GM23338 (cell line): ENCODE measurements at regions not wholly inside any gene's neighbourhood (a gene's known extent, or its start where the extent isn't known, plus 50 kb on each side); places are given as distances from the start of the nearest gene placed in this dataset.

Experiments
- ATAC-seq: fragments of 200-7000 bp; cut with Tn5 transposase; 3 replicates; pipeline ENCODE4 v1.9.1; 2020
- DNase-seq: peaks from one replicate; pipeline ENCODE4 v3.0.0-alpha.2; 2015; ENCODE audit warnings: low spot score
- H2AFZ ChIP-seq: fragments of 200-600 bp; sonication (generic); 2 replicates; pipeline ENCODE4 v1.8.0; 2016; ENCODE audit warnings: antibody characterized with exemption, mild to moderate bottlenecking, moderate library complexity
- H3F3A ChIP-seq: fragments of 200-600 bp; sonication (generic); replicated peaks from 2 replicates; pipeline ENCODE4 v1.8.0; 2017; ENCODE audit warnings: antibody characterized with exemption, mixed run types, low read depth
- H3K27ac ChIP-seq: fragments of 200-600 bp; sonication (generic); 2 replicates; pipeline ENCODE4 v1.6.1; 2016; ENCODE audit warnings: low read depth
- H3K27me3 ChIP-seq: fragments of 200-600 bp; sonication (generic); 2 replicates; pipeline ENCODE4 v1.8.0; 2016; ENCODE audit warnings: mild to moderate bottlenecking, mixed run types, moderate library complexity; ENCODE audit not compliant: insufficient read depth
- H3K36me3 ChIP-seq: fragments of 200-600 bp; sonication (generic); 2 replicates; pipeline ENCODE4 v1.8.0; 2016; ENCODE audit warnings: mild to moderate bottlenecking; ENCODE audit not compliant: insufficient read depth
- H3K4me1 ChIP-seq: fragments of 200-600 bp; sonication (generic); 2 replicates; pipeline ENCODE4 v1.8.0; 2016; ENCODE audit warnings: mild to moderate bottlenecking, moderate library complexity; ENCODE audit not compliant: insufficient read depth
- H3K4me2 ChIP-seq: fragments of 200-600 bp; sonication (generic); 2 replicates; pipeline ENCODE4 v1.7.1; 2017; ENCODE audit warnings: mixed run types
- H3K4me3 ChIP-seq: fragments of 200-600 bp; sonication (generic); 2 replicates; pipeline ENCODE4 v1.6.1; 2016; ENCODE audit warnings: mixed run types
- H3K79me2 ChIP-seq: fragments of 200-600 bp; sonication (generic); replicated peaks from 2 replicates; pipeline ENCODE4 v1.8.0; 2017; ENCODE audit warnings: mild to moderate bottlenecking; ENCODE audit not compliant: insufficient read depth
- H3K9me2 ChIP-seq: fragments of 200-600 bp; sonication (generic); 2 replicates; pipeline ENCODE4 v1.8.0; 2017; ENCODE audit not compliant: insufficient read depth
- H4K20me1 ChIP-seq: fragments of 200-600 bp; sonication (generic); replicated peaks from 2 replicates; pipeline ENCODE4 v1.8.0; 2017; ENCODE audit warnings: mild to moderate bottlenecking; ENCODE audit not compliant: insufficient read depth
- H3K27ac Mint-ChIP-seq: 2 replicates; pipeline ENCODE4 v1.8.0; 2020; ENCODE audit warnings: inconsistent platforms, mild to moderate bottlenecking, moderate library complexity, mixed read lengths
- H3K27me3 Mint-ChIP-seq: 3 replicates; pipeline ENCODE4 v1.8.0; 2022; ENCODE audit warnings: low read depth, mild to moderate bottlenecking, moderate library complexity, mixed read lengths, inconsistent platforms; ENCODE audit not compliant: insufficient read depth, poor library complexity
- H3K36me3 Mint-ChIP-seq: 3 replicates; pipeline ENCODE4 v1.8.0; 2021; ENCODE audit warnings: low read depth, mild to moderate bottlenecking, inconsistent platforms, moderate library complexity, mixed read lengths
- H3K4me1 Mint-ChIP-seq: 3 replicates; pipeline ENCODE4 v1.8.0; 2020; ENCODE audit warnings: mild to moderate bottlenecking, inconsistent platforms, mixed read lengths
- H3K4me3 Mint-ChIP-seq: 3 replicates; pipeline ENCODE4 v1.8.0; 2021; ENCODE audit warnings: moderate library complexity, mild to moderate bottlenecking, inconsistent platforms, mixed read lengths
- H3K9me3 Mint-ChIP-seq: 3 replicates; pipeline ENCODE4 v1.8.0; 2020; ENCODE audit warnings: moderate library complexity, mild to moderate bottlenecking, inconsistent platforms, mixed read lengths
- EZH2 ChIP-seq: fragments of 200-600 bp; sonication (generic); IDR thresholded peaks from one replicate; pipeline ENCODE4 v1.8.0; 2017; ENCODE audit warnings: antibody characterized with exemption, mild to moderate bottlenecking, low read depth; ENCODE audit not compliant: unreplicated experiment
- EZH2phosphoT487 ChIP-seq: fragments of 200-600 bp; sonication (generic); IDR thresholded peaks from one replicate; pipeline ENCODE4 v1.8.1; 2018; ENCODE audit warnings: antibody characterized with exemption; ENCODE audit not compliant: unreplicated experiment
- JUNB ChIP-seq: IDR thresholded peaks from one replicate; pipeline ENCODE4 v1.6.1; 2016; ENCODE audit warnings: antibody characterized with exemption; ENCODE audit not compliant: unreplicated experiment
- POLR2AphosphoS5 ChIP-seq: IDR thresholded peaks from 2 replicates; pipeline ENCODE4 v1.6.1; 2016; ENCODE audit warnings: antibody characterized with exemption, low read depth
- STAT1 ChIP-seq: IDR thresholded peaks from one replicate; pipeline ENCODE4 v1.6.1; 2016; ENCODE audit warnings: antibody characterized with exemption; ENCODE audit not compliant: unreplicated experiment
- ZNF114 ChIP-seq: fragments of 250-450 bp; sonication (Bioruptor Pico); IDR thresholded peaks from 2 replicates; pipeline ENCODE4 v1.5.0; 2020; ENCODE audit warnings: mild to moderate bottlenecking, moderate library complexity
- TF ChIP-seq, protein P1 (sequence below): fragments of 250-450 bp; sonication (Bioruptor Pico); IDR thresholded peaks from 2 replicates; pipeline ENCODE4 v1.5.0; 2020; ENCODE audit warnings: mild to moderate bottlenecking, moderate library complexity
- TF ChIP-seq, protein P2 (sequence below): IDR thresholded peaks from 2 replicates; pipeline ENCODE4 v1.6.1; 2016; ENCODE audit warnings: antibody characterized with exemption
- TF ChIP-seq, protein P3 (sequence below): IDR thresholded peaks from one replicate; pipeline ENCODE4 v1.6.1; 2018; ENCODE audit warnings: antibody characterized with exemption; ENCODE audit not compliant: unreplicated experiment

DNA sequence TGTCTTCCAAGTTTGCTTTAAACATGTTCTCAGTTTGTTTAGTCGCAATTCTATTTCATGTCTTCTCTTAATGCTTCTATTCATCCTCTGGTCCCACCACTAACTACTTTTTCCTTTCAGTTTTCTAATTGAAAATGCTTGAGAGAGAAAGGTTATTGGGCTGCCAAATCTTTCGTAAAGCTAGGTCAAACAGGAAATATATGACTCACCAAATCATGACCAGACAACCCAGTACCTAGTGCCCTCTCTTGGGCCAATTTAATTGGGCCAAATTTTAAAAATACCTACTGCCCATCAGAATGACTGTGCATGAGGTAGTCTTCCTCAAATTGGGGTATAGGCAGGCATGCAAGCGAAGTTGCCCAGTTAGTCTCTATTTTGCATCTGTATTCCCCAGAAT, 295.4 kb upstream of the PBX1 start (continued):
- TF ChIP-seq, protein P1, sequence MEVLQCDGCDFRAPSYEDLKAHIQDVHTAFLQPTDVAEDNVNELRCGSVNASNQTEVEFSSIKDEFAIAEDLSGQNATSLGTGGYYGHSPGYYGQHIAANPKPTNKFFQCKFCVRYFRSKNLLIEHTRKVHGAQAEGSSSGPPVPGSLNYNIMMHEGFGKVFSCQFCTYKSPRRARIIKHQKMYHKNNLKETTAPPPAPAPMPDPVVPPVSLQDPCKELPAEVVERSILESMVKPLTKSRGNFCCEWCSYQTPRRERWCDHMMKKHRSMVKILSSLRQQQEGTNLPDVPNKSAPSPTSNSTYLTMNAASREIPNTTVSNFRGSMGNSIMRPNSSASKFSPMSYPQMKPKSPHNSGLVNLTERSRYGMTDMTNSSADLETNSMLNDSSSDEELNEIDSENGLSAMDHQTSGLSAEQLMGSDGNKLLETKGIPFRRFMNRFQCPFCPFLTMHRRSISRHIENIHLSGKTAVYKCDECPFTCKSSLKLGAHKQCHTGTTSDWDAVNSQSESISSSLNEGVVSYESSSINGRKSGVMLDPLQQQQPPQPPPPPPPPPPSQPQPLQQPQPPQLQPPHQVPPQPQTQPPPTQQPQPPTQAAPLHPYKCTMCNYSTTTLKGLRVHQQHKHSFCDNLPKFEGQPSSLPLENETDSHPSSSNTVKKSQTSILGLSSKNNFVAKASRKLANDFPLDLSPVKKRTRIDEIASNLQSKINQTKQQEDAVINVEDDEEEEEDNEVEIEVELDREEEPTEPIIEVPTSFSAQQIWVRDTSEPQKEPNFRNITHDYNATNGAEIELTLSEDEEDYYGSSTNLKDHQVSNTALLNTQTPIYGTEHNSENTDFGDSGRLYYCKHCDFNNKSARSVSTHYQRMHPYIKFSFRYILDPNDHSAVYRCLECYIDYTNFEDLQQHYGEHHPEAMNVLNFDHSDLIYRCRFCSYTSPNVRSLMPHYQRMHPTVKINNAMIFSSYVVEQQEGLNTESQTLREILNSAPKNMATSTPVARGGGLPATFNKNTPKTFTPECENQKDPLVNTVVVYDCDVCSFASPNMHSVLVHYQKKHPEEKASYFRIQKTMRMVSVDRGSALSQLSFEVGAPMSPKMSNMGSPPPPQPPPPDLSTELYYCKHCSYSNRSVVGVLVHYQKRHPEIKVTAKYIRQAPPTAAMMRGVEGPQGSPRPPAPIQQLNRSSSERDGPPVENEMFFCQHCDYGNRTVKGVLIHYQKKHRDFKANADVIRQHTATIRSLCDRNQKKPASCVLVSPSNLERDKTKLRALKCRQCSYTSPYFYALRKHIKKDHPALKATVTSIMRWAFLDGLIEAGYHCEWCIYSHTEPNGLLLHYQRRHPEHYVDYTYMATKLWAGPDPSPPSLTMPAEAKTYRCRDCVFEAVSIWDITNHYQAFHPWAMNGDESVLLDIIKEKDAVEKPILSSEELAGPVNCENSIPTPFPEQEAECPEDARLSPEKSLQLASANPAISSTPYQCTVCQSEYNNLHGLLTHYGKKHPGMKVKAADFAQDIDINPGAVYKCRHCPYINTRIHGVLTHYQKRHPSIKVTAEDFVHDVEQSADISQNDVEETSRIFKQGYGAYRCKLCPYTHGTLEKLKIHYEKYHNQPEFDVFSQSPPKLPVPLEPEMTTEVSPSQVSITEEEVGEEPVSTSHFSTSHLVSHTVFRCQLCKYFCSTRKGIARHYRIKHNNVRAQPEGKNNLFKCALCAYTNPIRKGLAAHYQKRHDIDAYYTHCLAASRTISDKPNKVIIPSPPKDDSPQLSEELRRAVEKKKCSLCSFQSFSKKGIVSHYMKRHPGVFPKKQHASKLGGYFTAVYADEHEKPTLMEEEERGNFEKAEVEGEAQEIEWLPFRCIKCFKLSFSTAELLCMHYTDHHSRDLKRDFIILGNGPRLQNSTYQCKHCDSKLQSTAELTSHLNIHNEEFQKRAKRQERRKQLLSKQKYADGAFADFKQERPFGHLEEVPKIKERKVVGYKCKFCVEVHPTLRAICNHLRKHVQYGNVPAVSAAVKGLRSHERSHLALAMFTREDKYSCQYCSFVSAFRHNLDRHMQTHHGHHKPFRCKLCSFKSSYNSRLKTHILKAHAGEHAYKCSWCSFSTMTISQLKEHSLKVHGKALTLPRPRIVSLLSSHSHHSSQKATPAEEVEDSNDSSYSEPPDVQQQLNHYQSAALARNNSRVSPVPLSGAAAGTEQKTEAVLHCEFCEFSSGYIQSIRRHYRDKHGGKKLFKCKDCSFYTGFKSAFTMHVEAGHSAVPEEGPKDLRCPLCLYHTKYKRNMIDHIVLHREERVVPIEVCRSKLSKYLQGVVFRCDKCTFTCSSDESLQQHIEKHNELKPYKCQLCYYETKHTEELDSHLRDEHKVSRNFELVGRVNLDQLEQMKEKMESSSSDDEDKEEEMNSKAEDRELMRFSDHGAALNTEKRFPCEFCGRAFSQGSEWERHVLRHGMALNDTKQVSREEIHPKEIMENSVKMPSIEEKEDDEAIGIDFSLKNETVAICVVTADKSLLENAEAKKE (CRISPR knock-in tag), result no peak

DNA sequence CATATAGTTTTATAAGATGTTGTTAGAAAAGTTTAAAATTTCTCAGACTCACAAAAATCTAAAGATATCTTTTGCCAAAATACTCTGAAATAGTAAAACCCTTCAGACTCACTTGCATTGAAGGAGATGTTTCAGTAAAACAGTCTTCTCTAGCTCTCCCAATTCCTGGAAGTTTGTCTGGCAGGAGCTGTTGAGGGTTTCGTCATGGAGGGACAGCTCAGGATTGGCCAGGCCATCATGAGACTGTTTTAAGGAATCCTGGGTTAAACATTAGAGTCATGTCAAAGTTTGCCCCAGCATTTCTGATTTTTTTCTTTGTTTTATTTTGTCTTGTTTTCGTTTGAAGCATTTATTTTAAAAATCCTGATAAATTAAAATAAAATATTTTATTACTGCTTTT, 293.8 kb upstream of the PBX1 start:
- no peaks in the 10 kb centered on the region for H3K4me1 ChIP-seq
- H3K36me3 Mint-ChIP-seq, result no peaks in the 10 kb centered on the region
- H3F3A ChIP-seq, result no peaks in the 10 kb centered on the region
- no peak overlapping the region for H3K4me2 ChIP-seq
- no peaks in the 10 kb centered on the region for H3K36me3 ChIP-seq
- no peak overlapping the region for H3K27ac Mint-ChIP-seq
- no peaks in the 10 kb centered on the region for H3K79me2 ChIP-seq
- H3K27me3 Mint-ChIP-seq, result no peaks in the 10 kb centered on the region
- 0 out of 2 replicates have a peak, but pooled peaks cover 4% of the 10 kb centered on the region for H3K9me2 ChIP-seq
- ATAC-seq, result no peak
- no peak overlapping the region for H3K27ac ChIP-seq
- H3K27me3 ChIP-seq, result no peaks in the 10 kb centered on the region
- no peaks in the 10 kb centered on the region for H3K9me3 Mint-ChIP-seq
- no peak overlapping the region for H3K4me3 ChIP-seq
- no peak overlapping the region for H2AFZ ChIP-seq
- no peaks in the 10 kb centered on the region for H4K20me1 ChIP-seq
- no peak overlapping the region for H3K4me3 Mint-ChIP-seq
- no peaks in the 10 kb centered on the region; the same call in 2 of the 3 replicates for H3K4me1 Mint-ChIP-seq
- DNase-seq, result no peak
- TF ChIP-seq, protein P2, sequence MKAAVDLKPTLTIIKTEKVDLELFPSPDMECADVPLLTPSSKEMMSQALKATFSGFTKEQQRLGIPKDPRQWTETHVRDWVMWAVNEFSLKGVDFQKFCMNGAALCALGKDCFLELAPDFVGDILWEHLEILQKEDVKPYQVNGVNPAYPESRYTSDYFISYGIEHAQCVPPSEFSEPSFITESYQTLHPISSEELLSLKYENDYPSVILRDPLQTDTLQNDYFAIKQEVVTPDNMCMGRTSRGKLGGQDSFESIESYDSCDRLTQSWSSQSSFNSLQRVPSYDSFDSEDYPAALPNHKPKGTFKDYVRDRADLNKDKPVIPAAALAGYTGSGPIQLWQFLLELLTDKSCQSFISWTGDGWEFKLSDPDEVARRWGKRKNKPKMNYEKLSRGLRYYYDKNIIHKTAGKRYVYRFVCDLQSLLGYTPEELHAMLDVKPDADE, result no peak
- TF ChIP-seq, protein P3, sequence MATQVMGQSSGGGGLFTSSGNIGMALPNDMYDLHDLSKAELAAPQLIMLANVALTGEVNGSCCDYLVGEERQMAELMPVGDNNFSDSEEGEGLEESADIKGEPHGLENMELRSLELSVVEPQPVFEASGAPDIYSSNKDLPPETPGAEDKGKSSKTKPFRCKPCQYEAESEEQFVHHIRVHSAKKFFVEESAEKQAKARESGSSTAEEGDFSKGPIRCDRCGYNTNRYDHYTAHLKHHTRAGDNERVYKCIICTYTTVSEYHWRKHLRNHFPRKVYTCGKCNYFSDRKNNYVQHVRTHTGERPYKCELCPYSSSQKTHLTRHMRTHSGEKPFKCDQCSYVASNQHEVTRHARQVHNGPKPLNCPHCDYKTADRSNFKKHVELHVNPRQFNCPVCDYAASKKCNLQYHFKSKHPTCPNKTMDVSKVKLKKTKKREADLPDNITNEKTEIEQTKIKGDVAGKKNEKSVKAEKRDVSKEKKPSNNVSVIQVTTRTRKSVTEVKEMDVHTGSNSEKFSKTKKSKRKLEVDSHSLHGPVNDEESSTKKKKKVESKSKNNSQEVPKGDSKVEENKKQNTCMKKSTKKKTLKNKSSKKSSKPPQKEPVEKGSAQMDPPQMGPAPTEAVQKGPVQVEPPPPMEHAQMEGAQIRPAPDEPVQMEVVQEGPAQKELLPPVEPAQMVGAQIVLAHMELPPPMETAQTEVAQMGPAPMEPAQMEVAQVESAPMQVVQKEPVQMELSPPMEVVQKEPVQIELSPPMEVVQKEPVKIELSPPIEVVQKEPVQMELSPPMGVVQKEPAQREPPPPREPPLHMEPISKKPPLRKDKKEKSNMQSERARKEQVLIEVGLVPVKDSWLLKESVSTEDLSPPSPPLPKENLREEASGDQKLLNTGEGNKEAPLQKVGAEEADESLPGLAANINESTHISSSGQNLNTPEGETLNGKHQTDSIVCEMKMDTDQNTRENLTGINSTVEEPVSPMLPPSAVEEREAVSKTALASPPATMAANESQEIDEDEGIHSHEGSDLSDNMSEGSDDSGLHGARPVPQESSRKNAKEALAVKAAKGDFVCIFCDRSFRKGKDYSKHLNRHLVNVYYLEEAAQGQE, result no peak
- TF ChIP-seq POLR2AphosphoS5 (no peak), ZNF114 (CRISPR knock-in tag) (no peak), STAT1 (no peak), EZH2phosphoT487 (no peak), JUNB (no peak), EZH2 (no peak)
